NCI-H2081 (cell line): ENCODE measurements at regions not wholly inside any gene's neighbourhood (a gene's known extent, or its start where the extent isn't known, plus 50 kb on each side); places are given as distances from the start of the nearest gene placed in this dataset.

Experiments used
- DNase-seq, 2 experiments: peaks; one replicate each; lab custom pipeline; 2025; lab: John Stamatoyannopoulos, UW

- DNase-seq = peak; percentile 88 to 98
Measured at GRCh38 chr21:38956856-38957571, 151.3 kb downstream of the ETS2 start.

GRCh38 chr21:38956521-38956855 is 150.8 kb downstream of the ETS2 start:
- DNase-seq = no peak

DNA sequence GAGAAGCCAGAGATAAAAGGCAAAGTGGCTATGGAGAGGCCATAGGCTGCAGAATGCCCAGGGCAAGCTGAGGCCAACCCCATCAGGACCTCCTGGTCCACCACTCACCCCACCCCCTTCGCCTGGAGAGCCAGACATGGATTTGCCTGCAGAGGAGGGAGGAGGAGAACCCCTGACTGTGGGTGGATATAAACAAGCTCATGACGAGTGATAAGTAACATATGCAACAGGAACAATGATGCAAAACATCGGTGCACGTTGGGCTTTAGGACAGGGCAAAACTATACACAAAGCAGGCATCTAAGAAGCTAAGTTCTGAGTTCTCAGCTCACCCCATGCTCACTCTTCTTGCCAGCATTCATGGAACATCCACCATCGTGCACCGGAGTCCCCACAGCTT is 150.3 kb downstream of the ETS2 start:
- DNase-seq = peak in 1 of 2 experiments; percentile 28

GRCh38 chr21:38955495-38955894 is 149.8 kb downstream of the ETS2 start:
- peak in 1 of 2 experiments; percentile 11 for DNase-seq

GRCh38 chr21:38954588-38955004 is 148.9 kb downstream of the ETS2 start:
- peak; percentile 71 to 94 for DNase-seq

GRCh38 chr21:38953516-38953915 is 147.8 kb downstream of the ETS2 start:
- DNase-seq = no peak

DNA sequence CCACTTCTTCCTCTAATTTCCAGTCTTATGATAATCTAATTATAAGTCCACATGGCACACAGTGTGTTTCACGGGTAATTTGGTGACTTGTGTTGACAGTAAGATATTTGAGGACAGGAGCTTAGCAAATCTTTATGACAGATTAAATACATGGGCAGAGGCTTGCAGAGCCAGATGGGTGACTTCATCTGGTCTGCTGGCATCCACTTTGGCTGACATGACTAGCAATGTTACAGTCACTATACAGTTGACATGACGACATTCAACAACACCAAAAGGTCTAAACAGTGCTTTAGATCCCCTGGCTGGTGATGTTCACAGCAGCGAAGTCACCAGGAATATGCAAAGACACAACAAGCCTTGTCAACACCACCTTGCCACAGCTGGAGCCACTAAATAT is 147.2 kb downstream of the ETS2 start:
- DNase-seq = no peak

GRCh38 chr21:38951095-38951730 is 145.5 kb downstream of the ETS2 start:
- no peak for DNase-seq

DNA sequence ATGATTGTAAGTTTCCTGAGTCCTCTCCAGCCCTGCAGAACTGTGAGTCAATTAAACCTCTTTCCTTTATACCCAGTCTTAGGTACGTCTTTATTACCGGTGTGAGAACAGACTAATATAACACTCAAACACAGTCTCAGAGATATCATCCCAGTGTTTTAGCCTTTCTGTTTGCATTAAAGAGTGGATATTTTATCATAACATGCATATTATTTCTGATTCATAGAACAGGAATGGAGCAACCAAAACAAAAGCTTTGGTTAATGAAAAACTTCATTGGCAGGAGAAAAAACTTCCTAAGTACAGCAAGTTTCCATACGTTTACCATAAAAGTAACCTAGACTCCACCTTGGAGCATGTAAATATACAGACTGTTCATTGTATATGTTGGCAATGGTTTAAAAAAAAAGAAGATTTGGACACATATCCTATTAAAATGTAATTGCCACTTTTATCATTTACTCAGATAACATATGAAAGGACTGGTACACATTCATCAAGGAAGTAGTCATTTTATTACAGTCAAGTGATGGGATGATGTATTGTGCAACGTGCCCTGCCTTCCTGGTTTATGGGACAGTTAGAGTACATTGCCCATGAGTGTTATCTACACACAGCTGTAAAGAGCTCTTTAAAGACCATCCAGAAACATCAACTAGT is 144.8 kb downstream of the ETS2 start:
- peak in 1 of 2 experiments; percentile 28 for DNase-seq

DNA sequence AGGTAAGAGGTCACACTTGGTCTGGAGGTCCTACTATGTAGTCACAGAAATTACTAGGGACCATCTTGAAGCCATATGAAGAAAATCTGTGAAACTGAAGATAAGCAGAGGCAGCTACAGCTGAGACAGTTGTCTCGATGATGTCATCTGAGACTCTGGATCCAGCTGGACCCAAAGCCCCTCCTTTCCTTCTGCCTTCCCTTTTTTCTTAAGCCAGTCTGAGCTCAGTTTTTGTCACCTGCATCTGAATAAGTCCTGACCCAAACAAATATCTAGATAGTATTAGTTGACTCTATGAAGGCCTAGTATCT is 143.3 kb downstream of the ETS2 start:
- no peak for DNase-seq

GRCh38 chr21:38948377-38949069 is 142.8 kb downstream of the ETS2 start:
- DNase-seq = no peak

GRCh38 chr21:38945545-38946245 is 140.0 kb downstream of the ETS2 start:
- DNase-seq = peak in 1 of 2 experiments; percentile 6

GRCh38 chr21:38944903-38945302 is 139.2 kb downstream of the ETS2 start:
- DNase-seq = no peak

DNA sequence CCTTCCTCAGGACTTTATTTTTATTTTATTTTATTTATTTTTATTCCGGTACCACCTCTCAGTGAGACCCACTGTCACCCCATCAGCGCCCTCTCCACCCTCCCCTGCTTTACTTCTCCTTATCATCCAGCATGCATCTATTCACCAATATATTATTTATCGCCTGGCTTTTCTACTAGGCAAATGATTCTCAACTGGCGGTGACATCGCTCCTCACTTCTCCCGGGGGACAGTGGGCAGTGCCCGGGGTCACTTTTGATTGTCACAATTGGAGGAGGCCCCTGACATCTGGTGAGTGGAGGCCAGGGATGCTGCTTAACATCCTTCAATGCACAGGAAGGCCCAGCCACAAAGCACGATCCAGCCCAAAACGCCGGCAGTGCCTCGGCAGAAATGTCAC is 138.7 kb downstream of the ETS2 start:
- no peak for DNase-seq

DNA sequence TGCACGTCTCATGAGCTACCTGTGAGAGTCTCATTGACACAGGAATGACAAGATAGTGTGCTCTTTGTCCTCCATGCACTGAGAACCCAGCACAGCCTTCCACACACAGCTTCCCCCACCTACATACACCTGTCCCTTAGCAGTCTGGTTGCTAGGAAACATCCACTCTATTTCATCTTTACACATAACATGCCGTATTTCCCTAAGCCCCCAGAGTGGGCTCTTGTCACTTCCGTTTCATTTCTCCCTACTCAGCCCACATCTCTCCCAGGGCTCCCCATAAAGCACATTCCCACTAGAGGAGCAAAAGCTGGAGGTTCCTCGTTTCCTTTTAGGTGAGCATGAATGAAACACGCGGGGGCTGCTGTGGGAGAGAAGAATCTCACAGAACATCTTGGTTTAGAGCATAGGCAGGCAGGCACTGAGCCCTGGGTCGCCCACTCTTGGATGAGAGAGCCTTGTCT is 137.1 kb downstream of the ETS2 start:
- DNase-seq = no peak

DNA sequence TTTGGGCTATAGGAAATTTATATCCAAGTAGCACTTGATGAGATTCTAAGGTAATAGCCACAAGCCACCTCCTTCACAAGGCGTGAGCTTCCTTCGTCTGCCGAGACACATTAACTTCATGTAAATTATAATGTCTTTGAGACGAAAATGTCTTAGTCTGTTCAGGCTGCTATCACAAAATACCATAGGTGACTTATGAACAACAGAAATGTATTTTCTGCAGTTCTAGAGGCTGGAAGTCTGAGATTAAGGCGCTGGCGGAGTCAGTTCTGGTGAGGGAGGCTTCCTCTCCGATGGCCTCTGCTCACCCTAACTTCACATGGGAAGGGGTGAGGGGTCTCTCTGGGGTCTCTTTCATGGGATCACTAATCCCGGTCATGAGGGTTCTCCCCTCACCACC is 133.0 kb downstream of the ETS2 start:
- no peak for DNase-seq

GRCh38 chr21:38938343-38938742 is 132.6 kb downstream of the ETS2 start:
- DNase-seq = peak in 1 of 2 experiments; percentile 42

DNA sequence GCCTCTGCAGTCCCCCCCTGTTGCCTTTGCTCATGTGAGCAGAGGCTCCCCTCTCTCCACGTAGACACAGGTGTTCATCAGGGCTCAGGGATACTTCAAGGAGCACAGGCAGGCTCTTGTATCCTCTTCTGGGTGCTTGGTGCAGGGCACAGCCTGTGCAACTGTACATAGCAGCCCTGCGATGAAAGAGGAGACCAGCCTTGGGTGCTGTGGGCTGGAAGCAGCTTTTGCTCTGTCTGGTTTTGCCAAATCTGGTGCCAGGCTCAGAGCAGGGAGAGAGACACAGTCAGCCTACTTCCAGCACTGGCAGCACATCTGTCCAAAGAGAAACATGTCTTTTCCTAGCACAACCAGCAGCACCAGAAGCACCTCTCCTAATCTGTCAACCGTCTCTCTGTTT is 132.1 kb downstream of the ETS2 start:
- DNase-seq = no peak

DNA sequence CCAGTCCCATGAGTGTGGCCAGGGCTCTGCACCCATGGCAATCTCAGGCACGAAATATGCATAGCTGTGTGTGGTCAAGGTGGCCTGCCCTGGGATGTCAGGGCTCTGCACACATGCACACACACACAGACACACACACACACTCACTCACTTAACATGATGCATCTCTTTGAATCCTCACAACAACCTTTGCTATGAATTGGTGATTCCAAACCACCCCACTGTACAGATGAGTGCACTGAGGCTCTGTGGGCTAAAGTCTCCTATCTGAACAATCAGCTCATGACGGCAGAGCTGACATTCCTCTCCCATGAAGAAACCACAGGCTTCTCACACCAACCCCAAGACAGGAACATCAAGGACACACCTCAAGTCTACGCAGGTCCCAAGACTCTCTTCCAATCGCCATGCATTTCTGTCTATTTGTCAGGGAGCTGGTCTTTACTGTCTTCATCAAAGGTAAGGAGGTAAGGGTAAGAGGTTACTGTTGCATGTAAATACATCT is 131.6 kb downstream of the ETS2 start:
- DNase-seq = no peak

DNA sequence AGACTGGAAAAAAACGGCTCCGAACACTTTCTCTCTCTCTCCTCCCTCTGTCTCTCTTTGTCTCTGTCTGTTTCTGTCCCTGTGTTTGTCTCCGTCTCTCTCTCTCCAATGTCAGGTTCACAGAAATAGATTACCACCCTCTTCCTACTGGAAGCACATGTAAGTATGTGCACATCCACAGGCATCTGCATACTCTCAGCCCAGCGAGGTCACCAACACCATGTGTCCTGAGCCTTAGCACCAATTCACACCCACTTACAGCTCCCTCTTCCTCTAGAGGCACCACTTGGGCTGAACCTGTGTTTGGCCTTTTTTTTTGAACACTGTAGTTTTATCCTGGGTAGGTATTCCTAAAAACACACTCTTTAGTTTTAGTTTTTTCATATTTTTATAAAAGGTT is 130.5 kb downstream of the ETS2 start:
- no peak for DNase-seq

DNA sequence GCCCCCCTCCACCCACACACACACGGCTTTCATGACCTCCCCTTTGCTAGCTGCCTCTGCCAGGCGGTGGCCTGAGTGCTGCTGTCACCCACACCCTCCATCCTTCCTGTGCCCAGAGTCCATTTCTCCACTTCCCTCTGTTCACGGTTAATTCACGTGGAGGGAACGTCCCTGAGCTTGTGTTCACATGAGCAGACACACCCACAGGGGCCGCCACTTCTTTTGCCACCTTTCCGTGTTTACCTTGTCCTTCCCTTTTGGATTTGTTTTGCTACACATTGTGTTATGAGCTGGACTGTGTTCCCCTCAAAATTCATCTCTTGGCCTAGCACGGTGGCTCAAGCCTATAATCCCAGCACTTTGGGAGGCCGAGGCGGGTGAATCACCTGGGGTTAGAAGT is 128.0 kb downstream of the ETS2 start:
- DNase-seq = no peak

DNA sequence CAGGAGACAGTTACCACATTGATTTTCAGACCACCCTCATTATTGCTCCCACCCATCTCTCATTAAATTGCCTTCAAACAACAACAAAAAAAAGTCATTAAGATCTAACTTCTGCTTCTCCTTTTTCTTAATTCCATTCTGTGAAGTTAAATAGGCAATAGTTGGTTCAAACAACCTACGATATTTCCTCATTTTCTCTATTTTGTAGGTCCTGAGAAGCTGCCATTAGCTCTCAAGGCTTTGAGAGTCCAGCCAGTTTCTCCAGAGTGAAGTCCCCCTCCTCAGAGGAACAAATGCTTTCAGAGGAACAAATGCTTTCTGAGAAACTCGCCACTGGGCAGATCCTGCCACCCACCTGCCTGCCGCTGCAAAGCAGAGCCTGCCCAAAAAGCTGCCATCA is 125.6 kb downstream of the ETS2 start:
- DNase-seq = no peak
